Panc1 (cell line): ENCODE measurements at regions not wholly inside any gene's neighbourhood (a gene's known extent, or its start where the extent isn't known, plus 50 kb on each side); places are given as distances from the start of the nearest gene placed in this dataset.

Experiments
- ATAC-seq: fragments of 200-7000 bp; cut with Tn5 transposase; 2 replicates; pipeline ENCODE4 v1.9.1; 2020; ENCODE audit warnings: mild to moderate bottlenecking, moderate library complexity
- BruUV-seq: library from RNA; stranded (reverse); fragments of 400-500 nt; replicated peaks from 2 replicates; lab custom pipeline; 2021; lab: Mats Ljungman, UMichigan
- CTCF ChIA-PET: fragments of 300-600 bp; sonication (Branson Sonifier 250); formaldehyde crosslinking; loops from one replicate; lab custom pipeline; 2022; ENCODE audit warnings: antibody characterized with exemption; lab: Charles Lee
- POLR2A ChIA-PET: fragments of 300-600 bp; sonication (Branson Sonifier 250); formaldehyde crosslinking; loops from one replicate; lab custom pipeline; 2022; ENCODE audit warnings: antibody characterized with exemption; lab: Charles Lee
- DNase-seq: peaks from one replicate; pipeline ENCODE4 v3.0.0-alpha.2; 2010; ENCODE audit warnings: low read depth, low spot score
- H3K27ac ChIP-seq: 2 replicates; pipeline ENCODE4 v1.5.1; 2011; ENCODE audit warnings: mild to moderate bottlenecking, low read length, inconsistent platforms
- H3K27me3 ChIP-seq: fragments of 200-500 bp; sonication (Bioruptor generic); 2 replicates; pipeline ENCODE4 v1.6.0; 2014; ENCODE audit warnings: low read length, inconsistent platforms; ENCODE audit not compliant: control insufficient read depth, insufficient read depth
- H3K36me3 ChIP-seq: fragments of 200-500 bp; sonication (Bioruptor generic); 2 replicates; pipeline ENCODE4 v1.5.1; 2014; ENCODE audit warnings: inconsistent platforms, mild to moderate bottlenecking, low read length, moderate library complexity; ENCODE audit not compliant: control insufficient read depth, insufficient read depth
- H3K4me1 ChIP-seq: 2 replicates; pipeline ENCODE4 v1.5.1; 2011; ENCODE audit warnings: inconsistent platforms, mild to moderate bottlenecking, low read length, moderate library complexity; ENCODE audit not compliant: control insufficient read depth, insufficient read depth
- H3K4me3 ChIP-seq, 2 experiments: 2 replicates each; pipeline ENCODE4 v1.5.1; 2011 to 2012; ENCODE audit warnings: low read depth in 2 of 2, low read length in 2 of 2, mild to moderate bottlenecking in 2 of 2, inconsistent platforms in 1 of 2, moderate library complexity in 1 of 2
- H3K9me3 ChIP-seq: fragments of 200-500 bp; sonication (Bioruptor generic); 2 replicates; pipeline ENCODE4 v1.5.1; 2014; ENCODE audit warnings: low read depth, mild to moderate bottlenecking, inconsistent platforms, low read length, moderate library complexity; ENCODE audit not compliant: control insufficient read depth, insufficient read depth
- CTCF ChIP-seq: fragments of 450-650 bp; IDR thresholded peaks from 2 replicates; pipeline ENCODE4 v1.5.1; 2017; ENCODE audit warnings: mild to moderate bottlenecking
- POLR2AphosphoS5 ChIP-seq: IDR thresholded peaks from 2 replicates; pipeline ENCODE4 v1.6.1; 2012; ENCODE audit warnings: mild to moderate bottlenecking, low read depth, low read length, moderate library complexity
- REST ChIP-seq, 2 experiments: IDR thresholded peaks; 2 replicates each; pipeline ENCODE4 v1.6.1; 2011 to 2012; ENCODE audit warnings: low read depth in 2 of 2, control low read depth in 1 of 2, low read length in 1 of 2, mild to moderate bottlenecking in 1 of 2, moderate library complexity in 1 of 2; ENCODE audit not compliant: insufficient read depth in 1 of 2
- SIN3A ChIP-seq: IDR thresholded peaks from 2 replicates; pipeline ENCODE4 v1.6.1; 2012; ENCODE audit warnings: low read depth, mild to moderate bottlenecking, low read length, moderate library complexity, borderline replicate concordance; ENCODE audit not compliant: insufficient read depth
- TCF7L2 ChIP-seq: IDR thresholded peaks from 2 replicates; pipeline ENCODE4 v1.6.1; 2011; ENCODE audit warnings: mild to moderate bottlenecking, low read depth, low read length, inconsistent platforms
- in situ Hi-C: cut with HindIII; loops from 2 replicates; pipeline ENCODE4 v1.10.0; 2016; ENCODE audit warnings: low sequenced_read_pairs, low pct_unique_long_range_greater_than_20kb
- intact Hi-C: fragments of 100-400 bp; cut with micrococcal nuclease; formaldehyde crosslinking; loops from one replicate; pipeline ENCODE4 v1.10.0; 2022; ENCODE audit not compliant: unreplicated experiment

GRCh38 chr10:61225939-61226338 lies 227.2 kb downstream of the TMEM26 start:
- Histone ChIP-seq H3K36me3 (no peaks in the 10 kb centered on the region), H3K27me3 (no peaks in the 10 kb centered on the region), H3K4me3 (no peak overlapping the region), H3K27ac (no peak overlapping the region), H3K4me1 (no peaks in the 10 kb centered on the region), H3K9me3 (peaks cover 7% of the 10 kb centered on the region; the same call in 1 of the 2 replicates)
- ChIA-PET CTCF (no interaction called here), POLR2A (no interaction called here)
- no TSS peak for BruUV-seq
- TF ChIP-seq POLR2AphosphoS5 (no peak), REST (IDR thresholded peaks at IDR 0.05; ENCODE audit: insufficient read depth in 1 of 2, low read depth in 2 of 2, low read length in 1 of 2) (no peak), SIN3A (no peak), TCF7L2 (no peak), CTCF (no peak)
- ATAC-seq (no peak), DNase-seq (no peak)
- in situ Hi-C loops (no loop called here), intact Hi-C loops (no loop called here)

- H3K27ac ChIP-seq, result no peak overlapping the region
- no peaks in the 10 kb centered on the region for H3K36me3 ChIP-seq
- intact Hi-C loops, result no loop called here
- ChIA-PET CTCF (no interaction called here), POLR2A (no interaction called here)
- TF ChIP-seq POLR2AphosphoS5, result no peak
- TF ChIP-seq REST (IDR thresholded peaks at IDR 0.05; ENCODE audit: insufficient read depth in 1 of 2, low read depth in 2 of 2, low read length in 1 of 2), result no peak
- TF ChIP-seq TCF7L2, result no peak
- TF ChIP-seq CTCF, result no peak
- TF ChIP-seq SIN3A, result no peak
- in situ Hi-C loops, result no loop called here
- H3K4me1 ChIP-seq, result no peaks in the 10 kb centered on the region
- DNase-seq (no peak), ATAC-seq (no peak)
- no TSS peak for BruUV-seq
- H3K9me3 ChIP-seq, result peaks cover 7% of the 10 kb centered on the region; the same call in 1 of the 2 replicates
- no peak overlapping the region for H3K4me3 ChIP-seq
- H3K27me3 ChIP-seq, result no peaks in the 10 kb centered on the region
These were observed 229.6 kb downstream of the TMEM26 start for GRCh38 chr10:61223576-61223975.
